ENCODE measurements at regions not wholly inside any gene's neighbourhood (a gene's known extent, or its start where the extent isn't known, plus 50 kb on each side); places are given as distances from the start of the nearest gene placed in this dataset.

GRCh38 chr10:128361487-128361886 is 235.3 kb upstream of the MKI67 start:
- Histone ChIP-seq H3K9me3 (ENCODE audit: control insufficient read depth, low read length) (no peaks in the 10 kb centered on the region), H3K36me3 (ENCODE audit: control insufficient read depth in 1 of 2, insufficient read depth in 2 of 2, low read depth in 1 of 2, low read length in 2 of 2) (no peaks in the 10 kb centered on the region), H4K8ac (ENCODE audit: low read length) (no peak overlapping the region), H3K4me3 (ENCODE audit: insufficient read depth in 1 of 2, low read depth in 1 of 2, low read length in 2 of 2) (no peak overlapping the region), H3K23ac (ENCODE audit: low read length in 2 of 2) (no peak overlapping the region), H2AK5ac (ENCODE audit: low read length, severe bottlenecking) (no peak overlapping the region), H2BK12ac (ENCODE audit: low read length in 2 of 2) (no peak overlapping the region), H3K4me2 (ENCODE audit: low read length, poor library complexity, severe bottlenecking) (no peak overlapping the region), H2BK15ac (ENCODE audit: low read depth, poor library complexity, severe bottlenecking) (no peak overlapping the region), H3K18ac (ENCODE audit: low read depth in 1 of 2, low read length in 2 of 2) (no peak overlapping the region), H2BK120ac (ENCODE audit: low read depth, low read length) (no peak overlapping the region), H3K79me1 (replicated peaks; ENCODE audit: low read length, poor library complexity, severe bottlenecking) (no peaks in the 10 kb centered on the region), H3K4ac (ENCODE audit: low read depth in 1 of 2, low read length in 2 of 2) (no peak overlapping the region), H2BK5ac (ENCODE audit: low read depth, low read length, poor library complexity, severe bottlenecking) (no peak overlapping the region), H3K4me1 (ENCODE audit: control insufficient read depth, insufficient read depth, low read depth, low read length) (no peaks in the 10 kb centered on the region), H3K9ac (ENCODE audit: low read length) (no peak overlapping the region), H3K27me3 (ENCODE audit: control insufficient read depth in 1 of 2, insufficient read depth in 1 of 2, low read length in 2 of 2) (no peaks in the 10 kb centered on the region), H4K91ac (ENCODE audit: low read length) (no peak overlapping the region), H3K14ac (ENCODE audit: low read length in 2 of 2) (no peak overlapping the region), H3K27ac (ENCODE audit: low read length, poor library complexity, severe bottlenecking) (no peak overlapping the region), H2AFZ (ENCODE audit: low read depth, low read length) (no peak overlapping the region)
- no peak for DNase-seq
- WGBS: 59% methylated on average over 6 of the region's 7 CpGs

GRCh38 chr10:128362514-128362913 is 236.3 kb upstream of the MKI67 start:
- Histone ChIP-seq H3K18ac (ENCODE audit: low read depth in 1 of 2, low read length in 2 of 2) (no peak overlapping the region), H2BK5ac (ENCODE audit: low read depth, low read length, poor library complexity, severe bottlenecking) (no peak overlapping the region), H3K9me3 (ENCODE audit: control insufficient read depth, low read length) (no peaks in the 10 kb centered on the region), H3K36me3 (ENCODE audit: control insufficient read depth in 1 of 2, insufficient read depth in 2 of 2, low read depth in 1 of 2, low read length in 2 of 2) (no peaks in the 10 kb centered on the region), H3K9ac (ENCODE audit: low read length) (no peak overlapping the region), H3K4me3 (ENCODE audit: insufficient read depth in 1 of 2, low read depth in 1 of 2, low read length in 2 of 2) (no peak overlapping the region), H4K8ac (ENCODE audit: low read length) (no peak overlapping the region), H2AK5ac (ENCODE audit: low read length, severe bottlenecking) (no peak overlapping the region), H3K23ac (ENCODE audit: low read length in 2 of 2) (no peak overlapping the region), H4K91ac (ENCODE audit: low read length) (no peak overlapping the region), H2BK15ac (ENCODE audit: low read depth, poor library complexity, severe bottlenecking) (no peak overlapping the region), H2AFZ (ENCODE audit: low read depth, low read length) (no peak overlapping the region), H3K27ac (ENCODE audit: low read length, poor library complexity, severe bottlenecking) (no peak overlapping the region), H3K4me1 (ENCODE audit: control insufficient read depth, insufficient read depth, low read depth, low read length) (no peaks in the 10 kb centered on the region), H3K4ac (ENCODE audit: low read depth in 1 of 2, low read length in 2 of 2) (no peak overlapping the region), H3K27me3 (ENCODE audit: control insufficient read depth in 1 of 2, insufficient read depth in 1 of 2, low read length in 2 of 2) (no peaks in the 10 kb centered on the region), H3K4me2 (ENCODE audit: low read length, poor library complexity, severe bottlenecking) (no peak overlapping the region), H3K79me1 (replicated peaks; ENCODE audit: low read length, poor library complexity, severe bottlenecking) (no peaks in the 10 kb centered on the region), H2BK120ac (ENCODE audit: low read depth, low read length) (no peak overlapping the region), H3K14ac (ENCODE audit: low read length in 2 of 2) (no peak overlapping the region), H2BK12ac (ENCODE audit: low read length in 2 of 2) (no peak overlapping the region)
- 67% methylated on average over 4 of the region's 4 CpGs for WGBS
- DNase-seq: no peak

GRCh38 chr10:128364631-128365030 is 238.4 kb upstream of the MKI67 start:
- no peak overlapping the region for H3K27ac ChIP-seq (ENCODE audit: low read length, poor library complexity, severe bottlenecking)
- no peak overlapping the region for H4K91ac ChIP-seq (ENCODE audit: low read length)
- H3K27me3 ChIP-seq (ENCODE audit: control insufficient read depth in 1 of 2, insufficient read depth in 1 of 2, low read length in 2 of 2): no peaks in the 10 kb centered on the region
- H2BK15ac ChIP-seq (ENCODE audit: low read depth, poor library complexity, severe bottlenecking): no peak overlapping the region
- no peaks in the 10 kb centered on the region for H3K4me1 ChIP-seq (ENCODE audit: control insufficient read depth, insufficient read depth, low read depth, low read length)
- H3K9ac ChIP-seq (ENCODE audit: low read length): no peak overlapping the region
- H3K9me3 ChIP-seq (ENCODE audit: control insufficient read depth, low read length): no peaks in the 10 kb centered on the region
- DNase-seq: no peak
- 36% methylated on average over 3 of the region's 3 CpGs for WGBS
- no peak overlapping the region for H3K4me2 ChIP-seq (ENCODE audit: low read length, poor library complexity, severe bottlenecking)
- H2BK5ac ChIP-seq (ENCODE audit: low read depth, low read length, poor library complexity, severe bottlenecking): no peak overlapping the region
- H2BK12ac ChIP-seq (ENCODE audit: low read length in 2 of 2): no peak overlapping the region
- H4K8ac ChIP-seq (ENCODE audit: low read length): no peak overlapping the region
- no peak overlapping the region for H3K4me3 ChIP-seq (ENCODE audit: insufficient read depth in 1 of 2, low read depth in 1 of 2, low read length in 2 of 2)
- H3K14ac ChIP-seq (ENCODE audit: low read length in 2 of 2): no peak overlapping the region
- no peak overlapping the region for H2BK120ac ChIP-seq (ENCODE audit: low read depth, low read length)
- H2AK5ac ChIP-seq (ENCODE audit: low read length, severe bottlenecking): no peak overlapping the region
- H3K79me1 ChIP-seq (replicated peaks; ENCODE audit: low read length, poor library complexity, severe bottlenecking): no peaks in the 10 kb centered on the region
- no peak overlapping the region for H3K18ac ChIP-seq (ENCODE audit: low read depth in 1 of 2, low read length in 2 of 2)
- no peak overlapping the region for H3K23ac ChIP-seq (ENCODE audit: low read length in 2 of 2)
- no peak overlapping the region for H2AFZ ChIP-seq (ENCODE audit: low read depth, low read length)
- H3K36me3 ChIP-seq (ENCODE audit: control insufficient read depth in 1 of 2, insufficient read depth in 2 of 2, low read depth in 1 of 2, low read length in 2 of 2): no peaks in the 10 kb centered on the region
- H3K4ac ChIP-seq (ENCODE audit: low read depth in 1 of 2, low read length in 2 of 2): no peak overlapping the region

DNA sequence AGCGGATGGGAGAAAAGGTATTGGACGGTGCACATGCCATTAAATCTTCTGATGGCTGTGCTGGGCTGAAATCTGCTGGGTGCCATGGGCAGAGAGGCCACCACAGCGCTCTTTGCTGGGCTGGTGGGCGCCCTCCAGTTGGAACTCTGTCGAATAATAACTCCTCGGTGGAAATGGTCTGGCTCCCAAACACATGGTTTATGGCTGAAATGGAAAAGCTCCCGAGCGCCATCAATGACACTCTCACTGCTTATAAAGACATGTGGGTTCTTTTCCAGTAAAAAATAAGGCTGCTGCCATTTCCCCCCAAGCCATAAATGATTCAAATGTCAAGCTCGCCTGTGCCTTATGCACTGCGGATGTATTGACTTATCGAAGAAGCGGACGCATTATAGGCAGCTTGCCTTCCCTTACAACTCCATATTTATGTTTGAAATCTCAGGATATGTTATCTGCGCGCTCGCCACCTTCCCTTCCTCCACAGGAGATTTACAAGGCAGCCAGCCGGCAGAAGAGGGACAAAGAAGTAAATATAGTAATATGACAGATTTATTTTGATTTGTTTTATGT is 239.0 kb upstream of the MKI67 start:
- no peak overlapping the region for H3K14ac ChIP-seq (ENCODE audit: low read length in 2 of 2)
- no peaks in the 10 kb centered on the region for H3K36me3 ChIP-seq (ENCODE audit: control insufficient read depth in 1 of 2, insufficient read depth in 2 of 2, low read depth in 1 of 2, low read length in 2 of 2)
- H3K23ac ChIP-seq (ENCODE audit: low read length in 2 of 2): no peak overlapping the region
- H4K91ac ChIP-seq (ENCODE audit: low read length): no peak overlapping the region
- H3K9ac ChIP-seq (ENCODE audit: low read length): no peak overlapping the region
- H3K79me1 ChIP-seq (replicated peaks; ENCODE audit: low read length, poor library complexity, severe bottlenecking): no peaks in the 10 kb centered on the region
- H2AK5ac ChIP-seq (ENCODE audit: low read length, severe bottlenecking): no peak overlapping the region
- H3K27ac ChIP-seq (ENCODE audit: low read length, poor library complexity, severe bottlenecking): no peak overlapping the region
- no peak overlapping the region for H3K4me2 ChIP-seq (ENCODE audit: low read length, poor library complexity, severe bottlenecking)
- no peak for DNase-seq
- H3K27me3 ChIP-seq (ENCODE audit: control insufficient read depth in 1 of 2, insufficient read depth in 1 of 2, low read length in 2 of 2): no peaks in the 10 kb centered on the region
- 86% methylated on average over 17 of the region's 17 CpGs for WGBS
- no peak overlapping the region for H2BK120ac ChIP-seq (ENCODE audit: low read depth, low read length)
- no peak overlapping the region for H2BK5ac ChIP-seq (ENCODE audit: low read depth, low read length, poor library complexity, severe bottlenecking)
- no peak overlapping the region for H2AFZ ChIP-seq (ENCODE audit: low read depth, low read length)
- H2BK15ac ChIP-seq (ENCODE audit: low read depth, poor library complexity, severe bottlenecking): no peak overlapping the region
- no peak overlapping the region for H4K8ac ChIP-seq (ENCODE audit: low read length)
- no peaks in the 10 kb centered on the region for H3K4me1 ChIP-seq (ENCODE audit: control insufficient read depth, insufficient read depth, low read depth, low read length)
- H3K9me3 ChIP-seq (ENCODE audit: control insufficient read depth, low read length): no peaks in the 10 kb centered on the region
- no peak overlapping the region for H3K18ac ChIP-seq (ENCODE audit: low read depth in 1 of 2, low read length in 2 of 2)
- no peak overlapping the region for H3K4me3 ChIP-seq (ENCODE audit: insufficient read depth in 1 of 2, low read depth in 1 of 2, low read length in 2 of 2)
- H2BK12ac ChIP-seq (ENCODE audit: low read length in 2 of 2): no peak overlapping the region
- no peak overlapping the region for H3K4ac ChIP-seq (ENCODE audit: low read depth in 1 of 2, low read length in 2 of 2)

All from mesenchymal stem cell (in vitro differentiated cells and primary cell).